HEK293T (cell line): ENCODE measurements at regions not wholly inside any gene's neighbourhood (a gene's known extent, or its start where the extent isn't known, plus 50 kb on each side); places are given as distances from the start of the nearest gene placed in this dataset.
A peak's percentile ranks its signal among the peaks of the same experiment; 100 is the strongest.
"Not testable (repeated sequence)": the region's sequence is repeated elsewhere in the genome, so short reads cannot be mapped to it uniquely, and the experiment has no call there.

Experiments
- CTCF ChIA-PET: fragments of 350-600 bp; formaldehyde crosslinking; extraction: SDS; loops from one replicate; lab custom pipeline; 2021; ENCODE audit warnings: antibody characterized with exemption, inconsistent platforms; lab: Yijun Ruan, JAX
- POLR2A ChIA-PET: fragments of 350-600 bp; formaldehyde crosslinking; extraction: SDS; loops from one replicate; lab custom pipeline; 2020; ENCODE audit warnings: antibody characterized with exemption, inconsistent platforms; lab: Yijun Ruan, JAX
- DNase-seq: peaks from one replicate; pipeline ENCODE4 v3.0.0; 2012; ENCODE audit warnings: mixed read lengths; ENCODE audit errors: extremely low spot score
- ARNT ChIP-seq: fragments of 450-650 bp; IDR thresholded peaks from 2 replicates; pipeline ENCODE4 v1.6.1; 2017; ENCODE audit warnings: mild to moderate bottlenecking
- BHLHE40 ChIP-seq: fragments of 450-650 bp; IDR thresholded peaks from 2 replicates; pipeline ENCODE4 v1.6.1; 2016; ENCODE audit warnings: mild to moderate bottlenecking, moderate library complexity, borderline replicate concordance
- CTBP1 ChIP-seq: fragments of 450-650 bp; IDR thresholded peaks from 2 replicates; pipeline ENCODE4 v1.6.1; 2016; ENCODE audit warnings: borderline replicate concordance
- ELF4 ChIP-seq: fragments of 450-650 bp; IDR thresholded peaks from 2 replicates; pipeline ENCODE4 v1.6.1; 2017; ENCODE audit warnings: antibody characterized with exemption
- FOXA1 ChIP-seq: fragments of 450-650 bp; IDR thresholded peaks from 2 replicates; pipeline ENCODE4 v1.6.1; 2016; ENCODE audit warnings: mild to moderate bottlenecking
- FOXK2 ChIP-seq: fragments of 450-650 bp; IDR thresholded peaks from 2 replicates; pipeline ENCODE4 v1.6.1; 2016; ENCODE audit warnings: mild to moderate bottlenecking
- FOXM1 ChIP-seq: fragments of 450-650 bp; IDR thresholded peaks from 2 replicates; pipeline ENCODE4 v1.6.1; 2017; ENCODE audit warnings: mild to moderate bottlenecking, borderline replicate concordance
- HDGF ChIP-seq: fragments of 450-650 bp; IDR thresholded peaks from 2 replicates; pipeline ENCODE4 v1.6.1; 2017; ENCODE audit warnings: antibody characterized with exemption, borderline replicate concordance
- L3MBTL2 ChIP-seq: fragments of 450-650 bp; conservative IDR thresholded peaks from 2 replicates; pipeline ENCODE4 v1.6.1; 2016; ENCODE audit warnings: mild to moderate bottlenecking
- LEF1 ChIP-seq: fragments of 450-650 bp; IDR thresholded peaks from 2 replicates; pipeline ENCODE4 v1.6.1; 2017; ENCODE audit warnings: mild to moderate bottlenecking, borderline replicate concordance
- NFRKB ChIP-seq: fragments of 450-650 bp; IDR thresholded peaks from 2 replicates; pipeline ENCODE4 v1.6.1; 2016; ENCODE audit warnings: mild to moderate bottlenecking, moderate library complexity
- PKNOX1 ChIP-seq: fragments of 450-650 bp; IDR thresholded peaks from 2 replicates; pipeline ENCODE4 v1.6.1; 2016
- SP1 ChIP-seq: fragments of 450-650 bp; IDR thresholded peaks from 2 replicates; pipeline ENCODE4 v1.6.1; 2017
- SUZ12 ChIP-seq: fragments of 450-650 bp; IDR thresholded peaks from 2 replicates; pipeline ENCODE4 v1.6.1; 2016; ENCODE audit warnings: mild to moderate bottlenecking
- TARDBP ChIP-seq: fragments of 450-650 bp; IDR thresholded peaks from 2 replicates; pipeline ENCODE4 v1.6.1; 2016
- ZNF384 ChIP-seq: fragments of 450-650 bp; IDR thresholded peaks from 2 replicates; pipeline ENCODE4 v1.6.1; 2016

- CTCF ChIA-PET, result no interaction called here
- no peak for DNase-seq
- TF ChIP-seq FOXK2 (no peak), PKNOX1 (peak; percentile 60), TARDBP (no peak)
- POLR2A ChIA-PET, result no interaction called here
Measured at GRCh38 chrX:40855411-40855810, 120.1 kb upstream of the MED14 start.

- TF ChIP-seq PKNOX1 (no peak), FOXA1 (no peak), FOXM1 (no peak), L3MBTL2 (no peak), HDGF (no peak), ELF4 (no peak)
- POLR2A ChIA-PET, result no interaction called here
- CTCF ChIA-PET, result no interaction called here
- DNase-seq, result no peak
Measured at GRCh38 chrX:40855932-40856515, 120.7 kb upstream of the MED14 start.

GRCh38 chrX:40861952-40862554, 126.7 kb upstream of the MED14 start:
- CTCF ChIA-PET, DNase-seq, POLR2A ChIA-PET: not testable (repeated sequence)

- POLR2A ChIA-PET, CTCF ChIA-PET, DNase-seq: not testable (repeated sequence)
Measured at GRCh38 chrX:40863260-40863659, 127.9 kb upstream of the MED14 start.

- POLR2A ChIA-PET, result no interaction called here
- no peak for TF ChIP-seq L3MBTL2
- no peak for TF ChIP-seq CTBP1
- TF ChIP-seq ZNF384, result no peak
- no peak for TF ChIP-seq LEF1
- no peak for TF ChIP-seq ARNT
- TF ChIP-seq SUZ12, result no peak
- no peak for TF ChIP-seq SP1
- TF ChIP-seq TARDBP, result no peak
- TF ChIP-seq FOXA1, result no peak
- TF ChIP-seq BHLHE40, result no peak
- no peak for TF ChIP-seq ELF4
- TF ChIP-seq HDGF, result no peak
- no peak for TF ChIP-seq PKNOX1
- TF ChIP-seq FOXM1, result no peak
- DNase-seq, result no peak
- CTCF ChIA-PET, result no interaction called here
Measured at GRCh38 chrX:40863671-40864070, 128.3 kb upstream of the MED14 start.

GRCh38 chrX:40864972-40865371, 129.6 kb upstream of the MED14 start:
- ChIA-PET POLR2A (no interaction called here), CTCF (no interaction called here)
- DNase-seq, result no peak
- TF ChIP-seq ARNT (no peak), BHLHE40 (no peak), L3MBTL2 (no peak), PKNOX1 (no peak), LEF1 (no peak), ELF4 (no peak), TARDBP (no peak), FOXA1 (no peak), ZNF384 (no peak), SUZ12 (no peak), FOXM1 (no peak), SP1 (no peak), HDGF (no peak), NFRKB (no peak), CTBP1 (no peak), FOXK2 (no peak)

- ChIA-PET CTCF (no interaction called here), POLR2A (no interaction called here)
- TF ChIP-seq ARNT, result no peak
- no peak for TF ChIP-seq L3MBTL2
- TF ChIP-seq HDGF, result no peak
- TF ChIP-seq FOXM1, result no peak
- no peak for TF ChIP-seq PKNOX1
- DNase-seq, result no peak
Measured at GRCh38 chrX:40866893-40867292, 131.6 kb upstream of the MED14 start.
